ENCODE measurements at regions not wholly inside any gene's neighbourhood (a gene's known extent, or its start where the extent isn't known, plus 50 kb on each side); places are given as distances from the start of the nearest gene placed in this dataset.

- peaks cover 7% of the 10 kb centered on the region for H3K4me1 Mint-ChIP-seq (ENCODE audit: unreplicated experiment)
- H3K27ac Mint-ChIP-seq (ENCODE audit: unreplicated experiment), result no peak overlapping the region
- peaks cover 3% of the 10 kb centered on the region for H3K9me3 Mint-ChIP-seq (ENCODE audit: unreplicated experiment)
- DNase-seq (ENCODE audit: low spot score), result no peak
- TF ChIP-seq, protein P1, sequence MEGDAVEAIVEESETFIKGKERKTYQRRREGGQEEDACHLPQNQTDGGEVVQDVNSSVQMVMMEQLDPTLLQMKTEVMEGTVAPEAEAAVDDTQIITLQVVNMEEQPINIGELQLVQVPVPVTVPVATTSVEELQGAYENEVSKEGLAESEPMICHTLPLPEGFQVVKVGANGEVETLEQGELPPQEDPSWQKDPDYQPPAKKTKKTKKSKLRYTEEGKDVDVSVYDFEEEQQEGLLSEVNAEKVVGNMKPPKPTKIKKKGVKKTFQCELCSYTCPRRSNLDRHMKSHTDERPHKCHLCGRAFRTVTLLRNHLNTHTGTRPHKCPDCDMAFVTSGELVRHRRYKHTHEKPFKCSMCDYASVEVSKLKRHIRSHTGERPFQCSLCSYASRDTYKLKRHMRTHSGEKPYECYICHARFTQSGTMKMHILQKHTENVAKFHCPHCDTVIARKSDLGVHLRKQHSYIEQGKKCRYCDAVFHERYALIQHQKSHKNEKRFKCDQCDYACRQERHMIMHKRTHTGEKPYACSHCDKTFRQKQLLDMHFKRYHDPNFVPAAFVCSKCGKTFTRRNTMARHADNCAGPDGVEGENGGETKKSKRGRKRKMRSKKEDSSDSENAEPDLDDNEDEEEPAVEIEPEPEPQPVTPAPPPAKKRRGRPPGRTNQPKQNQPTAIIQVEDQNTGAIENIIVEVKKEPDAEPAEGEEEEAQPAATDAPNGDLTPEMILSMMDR (IDR thresholded peaks at IDR 0.05; ENCODE audit: unreplicated experiment), result no peak
- H3K27me3 Mint-ChIP-seq (ENCODE audit: unreplicated experiment), result peaks cover 3% of the 10 kb centered on the region
- no peak overlapping the region for H3K4me3 Mint-ChIP-seq (ENCODE audit: unreplicated experiment)
- no peaks in the 10 kb centered on the region for H3K36me3 Mint-ChIP-seq (ENCODE audit: low read depth, unreplicated experiment)
Measured at GRCh38 chr2:122117371-122117770, 361.9 kb downstream of the TSN start.

- no peak for DNase-seq (ENCODE audit: low spot score)
- H3K9me3 Mint-ChIP-seq (ENCODE audit: unreplicated experiment), result peaks cover 20% of the 10 kb centered on the region
- H3K36me3 Mint-ChIP-seq (ENCODE audit: low read depth, unreplicated experiment), result peaks cover 21% of the 10 kb centered on the region
- H3K4me3 Mint-ChIP-seq (ENCODE audit: unreplicated experiment), result no peak overlapping the region
- H3K4me1 Mint-ChIP-seq (ENCODE audit: unreplicated experiment), result no peaks in the 10 kb centered on the region
- H3K27ac Mint-ChIP-seq (ENCODE audit: unreplicated experiment), result no peak overlapping the region
- H3K27me3 Mint-ChIP-seq (ENCODE audit: unreplicated experiment), result no peaks in the 10 kb centered on the region
- TF ChIP-seq, protein P1 (IDR thresholded peaks at IDR 0.05; ENCODE audit: unreplicated experiment), result no peak
Measured at GRCh38 chr2:122129399-122129798, 373.9 kb downstream of the TSN start.

- peaks cover 13% of the 10 kb centered on the region for H3K9me3 Mint-ChIP-seq (ENCODE audit: unreplicated experiment)
- peaks cover 8% of the 10 kb centered on the region for H3K4me1 Mint-ChIP-seq (ENCODE audit: unreplicated experiment)
- no peak for DNase-seq (ENCODE audit: low spot score)
- H3K27ac Mint-ChIP-seq (ENCODE audit: unreplicated experiment), result no peak overlapping the region
- no peak overlapping the region for H3K4me3 Mint-ChIP-seq (ENCODE audit: unreplicated experiment)
- peaks cover 12% of the 10 kb centered on the region for H3K36me3 Mint-ChIP-seq (ENCODE audit: low read depth, unreplicated experiment)
- TF ChIP-seq, protein P1 (IDR thresholded peaks at IDR 0.05; ENCODE audit: unreplicated experiment), result no peak
- no peaks in the 10 kb centered on the region for H3K27me3 Mint-ChIP-seq (ENCODE audit: unreplicated experiment)
Measured at GRCh38 chr2:122132147-122132691, 376.8 kb downstream of the TSN start.

DNA sequence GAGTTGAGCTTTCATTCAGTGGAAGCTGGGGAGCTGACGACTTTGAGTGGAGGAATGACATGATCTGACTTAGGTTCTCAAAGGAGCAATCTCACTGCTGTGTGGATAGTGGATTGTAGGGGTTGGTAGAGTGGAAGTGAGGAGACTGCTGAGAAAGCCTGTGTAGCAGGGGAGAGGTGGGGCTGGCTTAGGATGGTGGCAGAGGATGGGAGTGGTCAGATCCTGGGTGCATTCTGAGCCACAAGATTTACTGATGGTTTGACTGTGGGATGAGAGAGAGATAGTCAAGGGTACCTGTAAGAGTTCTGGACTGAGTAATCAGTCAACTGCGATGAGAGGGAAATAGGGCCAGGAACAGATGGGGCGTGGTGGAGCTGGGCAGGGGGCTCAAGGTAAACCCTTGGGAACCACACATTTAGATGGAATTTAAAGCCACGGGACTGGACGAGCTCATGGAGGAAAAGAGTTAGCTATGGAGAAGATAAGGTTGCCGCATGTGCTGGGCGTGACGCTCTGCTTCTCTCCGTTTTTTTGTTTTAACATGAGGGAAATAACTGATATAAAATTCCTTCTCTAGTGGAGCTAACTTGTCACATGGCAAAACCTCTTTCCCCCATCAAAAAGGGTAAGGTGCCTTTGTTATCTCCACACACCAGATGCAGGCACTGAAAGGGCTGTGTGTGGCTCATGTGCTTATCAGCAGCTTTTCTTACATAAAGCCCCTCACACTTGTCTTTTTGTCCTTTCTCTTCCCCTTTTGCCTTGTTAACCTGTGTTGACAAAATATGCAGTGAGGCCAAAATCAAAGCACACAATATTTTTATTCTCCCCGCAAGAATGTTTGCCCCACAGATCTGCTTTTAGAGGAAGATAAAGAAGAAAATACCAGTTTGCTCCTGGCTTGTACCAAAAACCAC, 379.8 kb downstream of the TSN start:
- Mint-ChIP-seq H3K4me3 (ENCODE audit: unreplicated experiment) (no peak overlapping the region), H3K36me3 (ENCODE audit: low read depth, unreplicated experiment) (peaks cover 12% of the 10 kb centered on the region), H3K27ac (ENCODE audit: unreplicated experiment) (peak overlapping the region; percentile 59), H3K4me1 (ENCODE audit: unreplicated experiment) (peaks cover 8% of the 10 kb centered on the region), H3K27me3 (ENCODE audit: unreplicated experiment) (no peaks in the 10 kb centered on the region), H3K9me3 (ENCODE audit: unreplicated experiment) (peaks cover 12% of the 10 kb centered on the region)
- TF ChIP-seq, protein P1 (IDR thresholded peaks at IDR 0.05; ENCODE audit: unreplicated experiment), result no peak
- no peak for DNase-seq (ENCODE audit: low spot score)

DNA sequence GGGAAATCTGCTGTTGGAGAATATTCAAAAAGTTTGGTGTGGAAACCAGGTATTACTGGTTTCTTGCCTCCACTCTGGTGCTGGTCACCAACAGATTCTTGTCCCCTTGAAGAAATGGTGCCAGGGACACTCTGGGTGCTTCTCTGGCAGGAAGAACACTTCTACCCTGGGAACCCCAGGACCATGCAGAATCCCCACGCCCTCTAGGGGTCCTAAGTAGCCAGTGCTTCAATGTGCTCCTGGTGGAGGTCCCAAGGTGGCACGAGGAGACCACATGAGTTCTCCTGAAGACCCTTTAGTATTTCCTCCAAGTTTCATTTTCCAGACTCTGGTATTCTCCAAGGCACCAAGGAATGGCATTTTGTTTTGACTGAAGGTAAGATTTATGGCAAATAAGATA, 380.6 kb downstream of the TSN start:
- DNase-seq (ENCODE audit: low spot score), result no peak
- H3K27me3 Mint-ChIP-seq (ENCODE audit: unreplicated experiment), result no peaks in the 10 kb centered on the region
- TF ChIP-seq, protein P1 (IDR thresholded peaks at IDR 0.05; ENCODE audit: unreplicated experiment), result peak; percentile 54
- H3K9me3 Mint-ChIP-seq (ENCODE audit: unreplicated experiment), result peaks cover 5% of the 10 kb centered on the region
- no peak overlapping the region for H3K4me3 Mint-ChIP-seq (ENCODE audit: unreplicated experiment)
- no peak overlapping the region for H3K27ac Mint-ChIP-seq (ENCODE audit: unreplicated experiment)
- H3K4me1 Mint-ChIP-seq (ENCODE audit: unreplicated experiment), result peaks cover 8% of the 10 kb centered on the region
- peaks cover 7% of the 10 kb centered on the region for H3K36me3 Mint-ChIP-seq (ENCODE audit: low read depth, unreplicated experiment)

Measured in endothelial cell (in vitro differentiated cells).